Upper lobe of left lung (tissue), 6 donors: ENCODE measurements at regions not wholly inside any gene's neighbourhood (a gene's known extent, or its start where the extent isn't known, plus 50 kb on each side); places are given as distances from the start of the nearest gene placed in this dataset.

Experiments
- ATAC-seq, 2 donors: fragments of 200-7000 bp; cut with Tn5 transposase; one replicate each; pipeline ENCODE4 v1.9.1; 2022; ENCODE audit warnings: mild to moderate bottlenecking in 2 of 2, moderate library complexity in 2 of 2; ENCODE audit not compliant: low FRiP score in 2 of 2
- DNase-seq, 2 donors: peaks; one replicate each; pipeline ENCODE4 v3.0.0-alpha.2; 2019 to 2020
- H3K27ac ChIP-seq, 4 donors: fragments of 200-600 bp; sonication (generic); one replicate each; pipeline ENCODE4 v1.5.1; 2016 to 2019
- H3K27me3 ChIP-seq, 4 donors: fragments of 200-600 bp; sonication (generic); one replicate each; pipeline ENCODE4 v1.5.1; 2017 to 2019
- H3K36me3 ChIP-seq, 4 donors: fragments of 200-600 bp; sonication (generic); one replicate each; pipeline ENCODE4 v1.5.1; 2016 to 2019
- H3K4me1 ChIP-seq, 4 donors: fragments of 200-600 bp; sonication (generic); one replicate each; pipeline ENCODE4 v1.5.1; 2018 to 2019
- H3K4me3 ChIP-seq, 4 donors: fragments of 200-600 bp; sonication (generic); one replicate each; pipeline ENCODE4 v1.5.1; 2017 to 2019; ENCODE audit warnings: mild to moderate bottlenecking in 2 of 4, moderate library complexity in 1 of 4
- H3K9me3 ChIP-seq, 4 donors: fragments of 200-600 bp; sonication (generic); one replicate each; pipeline ENCODE4 v1.5.1; 2018 to 2019
- CTCF ChIP-seq, 6 experiments: fragments of 450-650 bp in 4 of 6; fragments of 200-600 bp in 2 of 6; sonication (generic) in 2 of 6; IDR thresholded peaks; one replicate each; pipeline ENCODE4 v1.5.1; 2016 to 2019; ENCODE audit warnings: antibody characterized with exemption in 6 of 6
- EP300 ChIP-seq, 4 donors: sonication (generic); formaldehyde crosslinking; IDR thresholded peaks; one replicate each; pipeline ENCODE4 v1.5.1; 2017; ENCODE audit warnings: antibody characterized with exemption in 4 of 4, control low read depth in 2 of 4
- POLR2A ChIP-seq, 4 donors: fragments of 450-650 bp; IDR thresholded peaks; one replicate each; pipeline ENCODE4 v1.5.1; 2016 to 2017; ENCODE audit warnings: antibody characterized with exemption in 4 of 4, mild to moderate bottlenecking in 2 of 4
- POLR2AphosphoS5 ChIP-seq, 2 donors: sonication (generic); formaldehyde crosslinking; IDR thresholded peaks; one replicate each; pipeline ENCODE4 v1.5.1; 2017; ENCODE audit warnings: antibody characterized with exemption in 2 of 2
- WGBS, 2 donors: methylation state at CpG; one replicate each; pipeline ENCODE4 v1.1.5; 2017 to 2018; 5-methylcytosine and 5-hydroxymethylcytosine counted together
- donor health status: DM: no; HTN: no; CAD: no; lungs with moderate emphysema.
- donor health status: DM: no; HTN: yes; CAD: no; lungs with severe emphysema.

GRCh38 chr5:174618589-174618988 is 105.8 kb upstream of the MSX2 start:
- H3K4me1 ChIP-seq = no peaks in the 10 kb centered on the region
- H3K27ac ChIP-seq = no peak overlapping the region
- no peaks in the 10 kb centered on the region for H3K27me3 ChIP-seq
- H3K9me3 ChIP-seq = no peaks in the 10 kb centered on the region
- DNase-seq (no peak), ATAC-seq (no peak)
- no peak overlapping the region for H3K4me3 ChIP-seq
- TF ChIP-seq CTCF (IDR thresholded peaks at IDR 0.05) = no peak
- TF ChIP-seq POLR2A (IDR thresholded peaks at IDR 0.05) = no peak
- TF ChIP-seq EP300 (IDR thresholded peaks at IDR 0.05) = no peak
- no peak for TF ChIP-seq POLR2AphosphoS5 (IDR thresholded peaks at IDR 0.05)
- WGBS, 2 donors = 65 to 68% methylated on average over 4 of the region's 4 CpGs
- H3K36me3 ChIP-seq = no peaks in the 10 kb centered on the region

DNA sequence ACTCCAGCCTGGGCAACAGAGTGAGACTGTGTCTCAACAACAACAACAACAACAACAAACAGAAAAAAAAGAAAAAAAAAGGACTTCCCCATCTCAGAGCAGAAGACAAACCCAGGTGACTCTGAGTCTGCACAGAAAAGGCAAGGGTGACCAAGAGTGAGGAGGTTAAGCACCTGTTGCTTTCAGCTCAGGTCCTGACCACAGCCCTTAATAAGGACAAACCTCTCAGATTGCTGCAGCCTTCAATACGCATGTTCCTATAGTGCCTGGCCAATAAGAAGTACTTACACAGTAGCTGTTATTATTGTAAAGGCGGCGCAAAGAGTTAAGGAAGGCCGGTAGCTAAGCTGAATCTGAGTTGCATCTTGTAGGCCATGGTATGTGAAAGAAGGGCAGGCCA is 102.3 kb upstream of the MSX2 start:
- no peaks in the 10 kb centered on the region for H3K4me1 ChIP-seq
- DNase-seq (no peak), ATAC-seq (no peak)
- no peaks in the 10 kb centered on the region for H3K27me3 ChIP-seq
- no peak overlapping the region for H3K4me3 ChIP-seq
- no peaks in the 10 kb centered on the region for H3K9me3 ChIP-seq
- 88 to 95% methylated on average over 4 of the region's 4 CpGs for WGBS, 2 donors
- no peak overlapping the region for H3K27ac ChIP-seq
- TF ChIP-seq EP300 (IDR thresholded peaks at IDR 0.05) = no peak
- no peak for TF ChIP-seq POLR2A (IDR thresholded peaks at IDR 0.05)
- TF ChIP-seq CTCF (IDR thresholded peaks at IDR 0.05) = no peak
- no peak for TF ChIP-seq POLR2AphosphoS5 (IDR thresholded peaks at IDR 0.05)
- H3K36me3 ChIP-seq = no peaks in the 10 kb centered on the region

GRCh38 chr5:174623018-174623417 is 101.4 kb upstream of the MSX2 start:
- ATAC-seq = no peak
- TF ChIP-seq EP300 (IDR thresholded peaks at IDR 0.05) (no peak), POLR2A (IDR thresholded peaks at IDR 0.05) (no peak), POLR2AphosphoS5 (IDR thresholded peaks at IDR 0.05) (no peak), CTCF (IDR thresholded peaks at IDR 0.05) (no peak)
- Histone ChIP-seq H3K4me1 (no peaks in the 10 kb centered on the region), H3K36me3 (no peaks in the 10 kb centered on the region), H3K9me3 (no peaks in the 10 kb centered on the region), H3K4me3 (no peak overlapping the region), H3K27me3 (no peaks in the 10 kb centered on the region), H3K27ac (no peak overlapping the region)
- 71 to 81% methylated on average over 1 of the region's 1 CpG for WGBS, 2 donors
- no peak for DNase-seq

DNA sequence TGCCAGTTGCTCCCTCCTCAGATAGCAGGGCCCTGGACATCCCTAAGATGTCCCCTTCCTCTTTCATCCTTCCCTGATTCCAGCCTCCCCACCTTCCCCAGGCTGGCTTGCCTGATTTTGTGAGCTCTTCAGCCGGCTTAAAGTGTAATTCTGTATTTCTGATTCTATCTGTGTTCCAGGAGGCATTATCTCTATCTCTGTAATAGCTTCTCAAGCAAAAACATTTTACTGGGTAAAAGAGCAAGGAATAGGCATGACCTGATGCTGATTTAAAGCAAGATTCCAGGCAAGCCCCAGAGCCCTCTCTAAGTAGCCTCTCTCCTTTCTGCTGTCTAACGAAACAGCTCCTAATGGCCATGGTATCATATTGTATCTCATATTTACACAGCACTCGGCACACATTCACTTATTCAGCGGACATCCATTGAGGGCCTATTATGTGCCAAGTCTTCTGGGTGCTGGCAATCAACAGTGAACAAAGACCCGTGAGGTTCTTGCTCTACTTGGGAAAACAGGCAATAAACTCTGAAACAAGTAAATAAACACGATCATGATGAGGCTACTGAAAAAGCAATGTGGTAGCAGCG is 100.9 kb upstream of the MSX2 start:
- Histone ChIP-seq H3K9me3 (no peaks in the 10 kb centered on the region), H3K4me1 (no peaks in the 10 kb centered on the region), H3K27ac (no peak overlapping the region), H3K4me3 (no peak overlapping the region), H3K27me3 (no peaks in the 10 kb centered on the region), H3K36me3 (no peaks in the 10 kb centered on the region)
- 60 to 64% methylated on average over 7 of the region's 7 CpGs for WGBS, 2 donors
- ATAC-seq (no peak), DNase-seq (no peak)
- no peak for TF ChIP-seq POLR2AphosphoS5 (IDR thresholded peaks at IDR 0.05)
- no peak for TF ChIP-seq POLR2A (IDR thresholded peaks at IDR 0.05)

DNA sequence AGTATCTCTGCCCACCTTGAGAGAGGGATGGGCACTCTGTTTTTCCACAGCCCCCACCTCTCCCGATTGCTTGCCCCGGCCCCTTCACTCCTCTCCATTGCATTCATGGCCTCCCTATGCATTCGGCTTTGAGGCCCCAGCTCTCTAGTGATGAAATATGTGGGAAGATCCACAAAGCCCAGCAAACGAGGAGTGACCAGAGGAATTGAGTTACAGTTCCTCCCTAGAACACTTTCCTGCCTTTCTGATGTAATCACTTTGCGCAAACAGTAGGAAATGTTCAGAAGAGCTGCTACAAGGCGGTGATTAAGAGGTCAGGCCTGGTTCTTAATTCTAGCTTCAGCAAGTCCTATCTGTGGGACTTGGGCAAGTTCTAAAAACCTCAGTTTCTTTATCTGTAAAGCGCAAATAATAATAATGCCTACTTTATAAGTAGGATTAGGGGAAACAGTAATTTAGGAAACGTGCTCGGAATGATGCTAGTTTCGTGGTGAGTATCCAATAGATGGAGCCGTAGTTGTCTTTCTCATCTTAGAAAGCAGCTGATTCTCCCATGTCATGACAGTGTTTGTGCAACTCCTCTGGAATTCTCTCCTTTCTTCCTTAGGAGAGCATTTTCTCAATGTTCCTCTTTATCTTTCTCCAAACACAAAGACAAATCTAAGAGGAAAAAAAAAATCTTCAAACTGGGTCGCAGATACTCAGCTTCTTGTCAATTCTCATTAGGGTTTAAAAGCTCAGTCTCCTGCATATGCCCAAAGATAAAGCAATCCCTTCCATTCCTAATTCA is 99.5 kb upstream of the MSX2 start:
- no peaks in the 10 kb centered on the region for H3K36me3 ChIP-seq
- WGBS, 2 donors = 73 to 80% methylated on average over 12 of the region's 12 CpGs
- TF ChIP-seq EP300 (IDR thresholded peaks at IDR 0.05) (no peak), POLR2A (IDR thresholded peaks at IDR 0.05) (no peak), POLR2AphosphoS5 (IDR thresholded peaks at IDR 0.05) (no peak), CTCF (IDR thresholded peaks at IDR 0.05) (no peak)
- no peak overlapping the region for H3K4me3 ChIP-seq
- H3K27me3 ChIP-seq = no peaks in the 10 kb centered on the region
- DNase-seq (no peak), ATAC-seq (no peak)
- H3K27ac ChIP-seq = no peak overlapping the region
- no peaks in the 10 kb centered on the region for H3K4me1 ChIP-seq
- no peaks in the 10 kb centered on the region for H3K9me3 ChIP-seq
